ENCODE measurements at regions not wholly inside any gene's neighbourhood (a gene's known extent, or its start where the extent isn't known, plus 50 kb on each side); places are given as distances from the start of the nearest gene placed in this dataset.
"Not testable (repeated sequence)": the region's sequence is repeated elsewhere in the genome, so short reads cannot be mapped to it uniquely, and the experiment has no call there.

- TF ChIP-seq CTCF (IDR thresholded peaks at IDR 0.05; ENCODE audit: control insufficient read depth, extremely low read depth, insufficient read depth), result no peak
- no peak overlapping the region for H3K4me3 ChIP-seq (ENCODE audit: low read depth, low read length)
These were observed 59.1 kb upstream of the DHRS4 start for GRCh38 chr14:23894362-23895052.

GRCh38 chr14:23895053-23895419 lies 58.5 kb upstream of the DHRS4 start:
- no peak for TF ChIP-seq CTCF (IDR thresholded peaks at IDR 0.05; ENCODE audit: control insufficient read depth, extremely low read depth, insufficient read depth)
- no peak overlapping the region for H3K4me3 ChIP-seq (ENCODE audit: low read depth, low read length)
- DNase-seq (ENCODE audit: low read depth), result peak; percentile 46

More at GRCh38 chr14:23894362-23895052, 59.1 kb upstream of the DHRS4 start:
- no peak for DNase-seq (ENCODE audit: low read depth)

- DNase-seq (ENCODE audit: low read depth), result no peak
- peak; percentile 31 for TF ChIP-seq CTCF (IDR thresholded peaks at IDR 0.05; ENCODE audit: control insufficient read depth, extremely low read depth, insufficient read depth)
- no peak overlapping the region for H3K4me3 ChIP-seq (ENCODE audit: low read depth, low read length)
These were observed 58.1 kb upstream of the DHRS4 start for GRCh38 chr14:23895480-23895879.

GRCh38 chr14:23896609-23897153 lies 56.9 kb upstream of the DHRS4 start:
- no peak overlapping the region for H3K4me3 ChIP-seq (ENCODE audit: low read depth, low read length)
- DNase-seq (ENCODE audit: low read depth), result no peak
- TF ChIP-seq CTCF (IDR thresholded peaks at IDR 0.05; ENCODE audit: control insufficient read depth, extremely low read depth, insufficient read depth), result no peak

- not testable (repeated sequence) for DNase-seq (ENCODE audit: low read depth); H3K4me3 ChIP-seq (ENCODE audit: low read depth, low read length)
These were observed 56.3 kb upstream of the DHRS4 start for GRCh38 chr14:23897291-23897690.

- DNase-seq (ENCODE audit: low read depth); H3K4me3 ChIP-seq (ENCODE audit: low read depth, low read length): not testable (repeated sequence)
These were observed 55.2 kb upstream of the DHRS4 start for GRCh38 chr14:23898359-23898758.

GRCh38 chr14:23899788-23900187 lies 53.8 kb upstream of the DHRS4 start:
- no peak for DNase-seq (ENCODE audit: low read depth)
- TF ChIP-seq CTCF (IDR thresholded peaks at IDR 0.05; ENCODE audit: control insufficient read depth, extremely low read depth, insufficient read depth), result no peak
- no peak overlapping the region for H3K4me3 ChIP-seq (ENCODE audit: low read depth, low read length)

GRCh38 chr14:23903442-23903841 lies 50.1 kb upstream of the DHRS4 start:
- H3K4me3 ChIP-seq (ENCODE audit: low read depth, low read length), result no peak overlapping the region
- TF ChIP-seq CTCF (IDR thresholded peaks at IDR 0.05; ENCODE audit: control insufficient read depth, extremely low read depth, insufficient read depth), result no peak
- no peak for DNase-seq (ENCODE audit: low read depth)

Data from LNCaP clone FGC (cell line).